GM19351 (cell line): ENCODE measurements at regions not wholly inside any gene's neighbourhood (a gene's known extent, or its start where the extent isn't known, plus 50 kb on each side); places are given as distances from the start of the nearest gene placed in this dataset.
A peak's percentile ranks its signal among the peaks of the same experiment; 100 is the strongest.

Experiments used
- ATAC-seq: cut with Tn5 transposase; IDR thresholded peaks from one replicate; pipeline ENCODE4 v1.9.1; 2021; ENCODE audit warnings: mild to moderate bottlenecking, moderate library complexity; ENCODE audit not compliant: unreplicated experiment

GRCh38 chr4:147052361-147052760 is 106.7 kb upstream of the TTC29 start:
- ATAC-seq: no peak

DNA sequence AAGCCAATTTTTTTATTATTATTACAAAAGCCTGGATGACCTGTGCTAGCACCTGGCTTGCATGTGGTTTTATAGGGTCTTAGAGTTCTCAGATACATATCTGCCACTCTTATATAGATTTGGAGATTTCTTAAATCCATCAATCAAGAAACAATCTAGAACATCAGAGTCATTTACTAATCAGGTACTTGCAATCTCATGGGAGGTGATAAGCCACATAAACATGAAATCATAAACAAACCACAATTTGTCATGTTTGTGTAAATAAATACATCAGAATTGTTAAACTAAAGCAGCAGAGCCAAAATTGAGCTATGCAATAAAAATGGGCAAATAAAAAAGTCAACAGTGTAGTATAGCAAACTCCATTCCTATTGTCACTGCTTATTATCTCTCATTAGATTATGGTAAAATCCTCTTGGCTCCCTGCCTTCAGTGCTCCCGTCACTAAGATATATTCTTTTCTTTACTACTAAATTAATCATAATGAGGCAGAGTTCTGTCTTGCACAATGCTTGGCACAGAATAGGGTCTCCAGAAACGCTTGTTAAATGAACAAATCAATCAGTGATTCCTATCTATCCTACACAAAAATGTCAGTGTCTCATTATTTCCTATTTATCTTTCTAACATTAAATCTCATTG is 108.7 kb upstream of the TTC29 start:
- no peak for ATAC-seq

DNA sequence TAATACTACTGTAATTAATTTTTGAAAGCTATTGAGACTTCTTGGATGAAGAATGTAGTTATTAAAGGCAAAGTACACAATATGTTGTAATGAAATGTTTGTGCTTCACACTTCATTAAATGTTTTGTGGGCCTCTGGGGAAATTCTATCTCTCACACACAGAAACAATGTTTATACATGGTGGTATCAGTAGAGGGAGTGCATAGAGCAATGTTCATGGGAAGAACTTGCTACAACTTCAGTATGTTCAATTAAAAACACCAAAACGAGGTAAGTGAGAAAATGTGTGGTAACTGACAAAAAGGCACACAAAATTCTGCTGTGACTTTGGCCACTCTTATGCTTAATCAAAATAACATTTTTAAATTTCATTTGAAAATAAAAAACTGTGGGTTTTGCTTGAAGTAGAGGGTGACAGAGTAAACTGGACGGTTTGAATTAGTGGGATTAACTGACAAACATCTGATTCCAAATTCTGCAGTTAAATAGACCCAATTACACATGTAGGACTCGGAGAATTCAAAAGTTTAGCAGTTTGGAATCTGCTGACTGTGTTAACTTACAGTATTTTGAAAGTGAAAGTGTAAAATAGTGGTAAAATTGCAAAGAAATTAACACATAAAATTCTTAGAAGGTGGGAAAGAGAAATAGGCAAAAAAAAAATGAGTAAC is 111.4 kb upstream of the TTC29 start:
- peak; percentile 49 for ATAC-seq

GRCh38 chr4:147057611-147058190 is 112.0 kb upstream of the TTC29 start:
- peak; percentile 51 for ATAC-seq

GRCh38 chr4:147059064-147059731 is 113.5 kb upstream of the TTC29 start:
- no peak for ATAC-seq

GRCh38 chr4:147060151-147060931 is 114.7 kb upstream of the TTC29 start:
- ATAC-seq: no peak

GRCh38 chr4:147064856-147065255 is 119.2 kb upstream of the TTC29 start:
- no peak for ATAC-seq

DNA sequence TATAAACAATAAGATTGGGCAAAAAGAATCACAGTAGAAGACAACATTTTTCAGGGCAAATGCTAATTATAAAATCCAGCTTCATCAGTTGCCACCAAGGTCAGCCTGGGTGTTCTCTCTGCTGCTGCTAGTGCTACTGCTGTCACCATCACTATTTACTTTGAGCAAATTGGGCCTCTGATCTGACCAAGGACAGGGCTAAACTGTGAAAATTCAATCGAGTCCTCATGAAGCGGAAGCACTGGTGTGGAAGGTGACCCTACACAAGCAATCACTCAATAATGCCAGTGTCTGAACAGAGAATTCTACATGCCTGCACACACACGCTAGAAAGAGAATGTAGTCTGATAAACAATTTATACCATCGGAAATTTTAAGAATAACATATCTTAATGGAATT is 122.9 kb upstream of the TTC29 start:
- no peak for ATAC-seq

GRCh38 chr4:147071209-147071740 is 125.6 kb upstream of the TTC29 start:
- ATAC-seq: no peak

GRCh38 chr4:147076179-147076578 is 130.5 kb upstream of the TTC29 start:
- no peak for ATAC-seq

DNA sequence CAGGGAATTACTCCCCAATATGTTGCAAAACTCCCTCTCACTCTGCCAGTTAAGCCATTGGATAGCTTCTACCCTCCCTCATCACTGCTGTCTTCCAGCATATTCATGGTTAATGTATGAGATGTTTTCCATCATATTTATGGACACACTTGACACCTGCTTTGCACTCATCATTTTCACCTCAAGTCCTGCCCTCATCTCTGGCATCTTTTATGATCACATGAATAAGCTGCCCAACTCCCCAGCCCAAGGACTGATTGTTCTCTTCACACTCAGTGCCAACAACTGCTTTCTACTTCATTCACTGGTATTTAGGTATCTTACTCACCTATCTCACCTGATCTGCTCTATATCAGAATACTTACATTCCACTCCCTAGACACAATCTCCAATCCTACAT is 131.1 kb upstream of the TTC29 start:
- ATAC-seq: no peak

GRCh38 chr4:147078362-147078761 is 132.7 kb upstream of the TTC29 start:
- no peak for ATAC-seq

GRCh38 chr4:147078875-147079658 is 133.4 kb upstream of the TTC29 start:
- ATAC-seq: no peak

- no peak for ATAC-seq
Measured at GRCh38 chr4:147084861-147085260, 139.2 kb upstream of the TTC29 start.

DNA sequence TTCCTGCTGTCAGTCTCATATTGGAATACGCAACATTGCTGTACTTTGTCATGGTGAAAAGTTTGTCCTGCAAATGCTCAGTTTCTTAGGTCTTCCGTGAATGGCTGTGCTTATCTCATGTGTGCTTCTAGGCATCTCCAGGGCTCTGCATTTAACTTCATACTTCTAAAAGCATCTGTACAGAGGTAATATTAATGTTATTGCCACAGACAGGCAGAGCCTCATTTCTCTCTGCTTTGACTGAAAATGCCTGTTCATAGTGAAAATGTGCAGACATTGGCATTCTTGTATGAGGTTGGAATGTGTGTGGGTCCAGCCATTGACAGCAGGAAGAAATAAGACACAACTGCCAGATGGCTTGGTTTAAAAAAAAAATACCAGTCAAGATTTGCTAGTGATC is 140.1 kb upstream of the TTC29 start:
- ATAC-seq: no peak

DNA sequence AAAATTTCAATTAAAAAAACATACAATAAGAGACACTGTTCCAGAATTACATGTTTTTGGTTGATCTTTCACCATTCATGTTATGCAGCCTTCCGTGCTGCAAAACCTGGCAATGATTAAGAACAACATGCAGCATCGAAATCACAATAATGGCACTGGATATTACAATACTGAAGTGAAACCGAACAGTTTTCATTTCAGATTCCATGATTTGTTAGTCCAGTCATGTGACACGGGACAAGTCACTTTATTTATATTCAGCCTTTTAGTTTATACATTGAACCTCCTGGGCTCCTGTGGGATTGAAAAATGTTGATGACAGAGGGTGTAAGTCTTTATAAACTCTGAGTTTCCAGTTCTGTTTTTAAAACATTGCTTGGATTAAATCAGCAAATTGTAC is 142.5 kb upstream of the TTC29 start:
- ATAC-seq: no peak

DNA sequence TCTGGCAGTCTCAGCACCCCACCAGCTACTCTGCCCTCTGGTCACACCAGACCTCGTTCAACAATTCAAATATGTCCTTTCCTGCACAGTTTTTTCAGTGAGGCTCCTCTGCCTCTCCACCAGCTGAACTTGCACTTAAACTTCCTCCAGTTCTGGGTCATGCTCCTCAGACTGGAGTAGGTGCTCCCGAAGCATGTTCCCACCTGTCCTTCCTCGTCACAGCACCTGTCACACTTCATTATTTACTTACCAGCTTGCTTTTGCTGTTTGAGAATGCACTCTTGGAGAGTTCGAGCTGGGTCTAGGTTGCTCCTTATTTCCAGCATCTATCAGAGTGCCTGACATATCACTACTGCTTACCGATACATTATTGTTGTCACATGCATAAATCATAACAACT is 144.8 kb upstream of the TTC29 start:
- ATAC-seq: no peak

DNA sequence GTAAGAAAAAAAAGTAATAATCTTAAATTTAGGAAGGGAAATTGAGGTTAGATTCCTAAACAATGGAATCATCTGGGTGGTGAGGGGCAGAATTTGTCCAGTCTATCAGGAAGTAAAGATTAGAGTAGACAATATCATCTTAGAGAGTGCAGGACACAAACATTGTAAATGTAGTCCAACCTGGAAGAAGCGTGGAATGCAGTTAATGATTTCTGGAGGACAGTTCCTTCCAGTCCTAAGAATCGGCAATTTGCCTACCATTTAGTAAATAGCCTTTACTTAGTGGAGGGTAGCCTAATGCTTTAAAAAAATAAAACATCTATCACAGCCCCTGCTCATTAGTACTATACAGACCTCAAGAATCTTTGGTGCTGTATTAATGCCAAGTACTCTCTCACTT is 147.5 kb upstream of the TTC29 start:
- no peak for ATAC-seq

GRCh38 chr4:147094238-147094637 is 148.6 kb upstream of the TTC29 start:
- no peak for ATAC-seq
